PFSK-1 (cell line): ENCODE measurements at regions not wholly inside any gene's neighbourhood (a gene's known extent, or its start where the extent isn't known, plus 50 kb on each side); places are given as distances from the start of the nearest gene placed in this dataset.

ENCODE experiments used
- FOXP2 ChIP-seq: optimal IDR thresholded peaks from 2 replicates; pipeline ENCODE3; 2011; ENCODE audit warnings: borderline replicate concordance, control low read depth, inconsistent platforms; ENCODE audit not compliant: insufficient read depth; ENCODE audit errors: extremely low read length, extremely low read depth
- POLR2AphosphoS5 ChIP-seq: IDR thresholded peaks from 2 replicates; pipeline ENCODE4 v1.6.1; 2012; ENCODE audit warnings: low read depth, mild to moderate bottlenecking, control low read depth, low read length, moderate library complexity
- REST ChIP-seq, 2 experiments: IDR thresholded peaks; 2 replicates each; pipeline versions ENCODE4 v1.6.1 to v1.8.0; 2011 to 2012; ENCODE audit warnings: low read depth in 2 of 2, low read length in 2 of 2, control low read depth in 1 of 2, inconsistent platforms in 1 of 2, mild to moderate bottlenecking in 1 of 2, moderate library complexity in 1 of 2; ENCODE audit not compliant: insufficient read depth in 1 of 2
- SIN3A ChIP-seq: IDR thresholded peaks from 2 replicates; pipeline ENCODE4 v1.6.1; 2012; ENCODE audit warnings: mild to moderate bottlenecking, low read length, moderate library complexity, borderline replicate concordance; ENCODE audit not compliant: insufficient read depth
- TAF1 ChIP-seq: IDR thresholded peaks from 2 replicates; pipeline ENCODE4 v1.6.1; 2012; ENCODE audit warnings: low read length, control low read depth, borderline replicate concordance; ENCODE audit not compliant: insufficient read depth

- no peak for TF ChIP-seq REST (IDR thresholded peaks at IDR 0.05; ENCODE audit: insufficient read depth in 1 of 2, low read depth in 2 of 2, low read length in 2 of 2)
- no peak for TF ChIP-seq POLR2AphosphoS5
- no peak for TF ChIP-seq FOXP2
- TF ChIP-seq TAF1 = no peak
- no peak for TF ChIP-seq SIN3A
These were observed 973.9 kb downstream of the BRD1 start for GRCh38 chr22:48853627-48854240.
